ENCODE measurements at regions not wholly inside any gene's neighbourhood (a gene's known extent, or its start where the extent isn't known, plus 50 kb on each side); places are given as distances from the start of the nearest gene placed in this dataset.

GRCh38 chr13:22073718-22074117 lies 402.8 kb downstream of the FGF9 start:
- Histone ChIP-seq H3K4me3 (no peak overlapping the region), H3K36me3 (no peaks in the 10 kb centered on the region), H3K9me3 (peaks cover 0 to 3% (median 0%) of the 10 kb centered on the region in 11 donors), H3K27ac (no peak overlapping the region), H3K27me3 (peaks cover 0 to 10% (median 0%) of the 10 kb centered on the region in 7 donors), H3K4me1 (no peaks in the 10 kb centered on the region)
- no peak for TF ChIP-seq CTCF (IDR thresholded peaks at IDR 0.05)
- ATAC-seq (no peak), DNase-seq (no peak)
- intact Hi-C loops (cut with DNase I), result no loop called here
- 67% methylated on average over 5 of the region's 5 CpGs for WGBS, 2 donors

GRCh38 chr13:22074403-22074802 lies 403.5 kb downstream of the FGF9 start:
- DNase-seq (no peak), ATAC-seq (no peak)
- H3K27ac ChIP-seq, result no peak overlapping the region
- H3K9me3 ChIP-seq, result peaks cover 0 to 3% (median 0%) of the 10 kb centered on the region in 11 donors
- intact Hi-C loops (cut with DNase I), result no loop called here
- TF ChIP-seq CTCF (IDR thresholded peaks at IDR 0.05), result no peak
- no peaks in the 10 kb centered on the region for H3K4me1 ChIP-seq
- H3K27me3 ChIP-seq, result peaks cover 0 to 10% (median 0%) of the 10 kb centered on the region in 7 donors
- H3K36me3 ChIP-seq, result no peaks in the 10 kb centered on the region
- no peak overlapping the region for H3K4me3 ChIP-seq

- Histone ChIP-seq H3K4me1 (no peaks in the 10 kb centered on the region), H3K9me3 (peaks cover 0 to 3% (median 0%) of the 10 kb centered on the region in 11 donors), H3K4me3 (no peak overlapping the region), H3K27me3 (peaks cover 0 to 8% (median 0%) of the 10 kb centered on the region in 7 donors), H3K36me3 (no peaks in the 10 kb centered on the region), H3K27ac (no peak overlapping the region)
- ATAC-seq (no peak), DNase-seq (no peak)
- intact Hi-C loops (cut with DNase I), result no loop called here
- WGBS, 2 donors, result 69 to 80% methylated on average over 2 of the region's 2 CpGs
- TF ChIP-seq CTCF (IDR thresholded peaks at IDR 0.05), result no peak
These were observed 405.8 kb downstream of the FGF9 start for GRCh38 chr13:22076658-22077057.

GRCh38 chr13:22077205-22077683 lies 406.4 kb downstream of the FGF9 start:
- no peak for TF ChIP-seq CTCF (IDR thresholded peaks at IDR 0.05)
- intact Hi-C loops (cut with DNase I), result no loop called here
- no peaks in the 10 kb centered on the region for H3K36me3 ChIP-seq
- DNase-seq (no peak), ATAC-seq (no peak)
- H3K27me3 ChIP-seq, result peaks cover 0 to 6% (median 0%) of the 10 kb centered on the region in 7 donors
- peaks cover 0 to 3% (median 0%) of the 10 kb centered on the region in 11 donors for H3K9me3 ChIP-seq
- H3K4me1 ChIP-seq, result no peaks in the 10 kb centered on the region
- 38 to 41% methylated on average over 3 of the region's 3 CpGs for WGBS, 2 donors
- H3K4me3 ChIP-seq, result no peak overlapping the region
- H3K27ac ChIP-seq, result no peak overlapping the region
